Spleen (tissue), 11 donors: ENCODE measurements at regions not wholly inside any gene's neighbourhood (a gene's known extent, or its start where the extent isn't known, plus 50 kb on each side); places are given as distances from the start of the nearest gene placed in this dataset.

Experiments
- DNase-seq: peaks from one replicate; pipeline ENCODE4 v3.0.0-alpha.2; 2020
- H3K27ac ChIP-seq, 8 donors: fragments of 200-600 bp; sonication (generic) in 7 of 8; 1 replicate in 4 of 8; 2 replicates in 4 of 8; pipeline versions ENCODE4 v1.5.0 to v1.8.0; 2016 to 2021; ENCODE audit warnings: inconsistent platforms in 4 of 8, mild to moderate bottlenecking in 4 of 8, moderate library complexity in 1 of 8
- H3K27me3 ChIP-seq, 7 donors: fragments of 200-600 bp; sonication (generic) in 6 of 7; replicated peaks in 1 of 7; 1 replicate in 4 of 7; 2 replicates in 3 of 7; pipeline versions ENCODE4 v1.5.0 to v1.8.0; 2016 to 2021; ENCODE audit warnings: inconsistent platforms in 3 of 7, mild to moderate bottlenecking in 1 of 7
- H3K36me3 ChIP-seq, 6 donors: fragments of 200-600 bp; sonication (generic) in 5 of 6; 1 replicate in 4 of 6; 2 replicates in 2 of 6; pipeline versions ENCODE4 v1.5.0 to v1.8.0; 2016 to 2021; ENCODE audit warnings: inconsistent platforms in 2 of 6
- H3K4me1 ChIP-seq, 6 donors: fragments of 200-600 bp; sonication (generic) in 5 of 6; 1 replicate in 3 of 6; 2 replicates in 3 of 6; pipeline versions ENCODE4 v1.5.0 to v1.8.0; 2016 to 2021; ENCODE audit warnings: inconsistent platforms in 3 of 6
- H3K4me3 ChIP-seq, 8 donors: fragments of 200-600 bp; sonication (generic) in 7 of 8; 1 replicate in 4 of 8; 2 replicates in 4 of 8; pipeline versions ENCODE4 v1.5.0 to v1.8.0; 2016 to 2021; ENCODE audit warnings: inconsistent platforms in 4 of 8, mild to moderate bottlenecking in 4 of 8, moderate library complexity in 2 of 8
- H3K9me3 ChIP-seq, 8 donors: fragments of 200-600 bp; sonication (generic) in 7 of 8; 1 replicate in 4 of 8; 2 replicates in 4 of 8; pipeline versions ENCODE4 v1.5.0 to v1.8.0; 2016 to 2021; ENCODE audit warnings: inconsistent platforms in 4 of 8
- POLR2A ChIP-seq, 3 donors: fragments of 450-650 bp; IDR thresholded peaks; one replicate each; pipeline ENCODE4 v1.5.1; 2017; ENCODE audit warnings: antibody characterized with exemption in 3 of 3, mild to moderate bottlenecking in 1 of 3
- POLR2AphosphoS5 ChIP-seq, 3 donors: sonication (generic); formaldehyde crosslinking; IDR thresholded peaks; one replicate each; pipeline ENCODE4 v1.5.1; 2017; ENCODE audit warnings: antibody characterized with exemption in 3 of 3
- WGBS, 5 donors: extraction: QIAGEN DNeasy Blood & Tissue Kit in 3 of 5; methylation state at CpG; one replicate each; pipeline versions ENCODE4 v1.1.5 to v1.1.7; 2013 to 2018; 5-methylcytosine and 5-hydroxymethylcytosine counted together
- intact Hi-C: fragments of 100-400 bp; cut with DNase I; formaldehyde crosslinking; loops from one replicate; pipeline ENCODE4 v1.15.0; 2023; ENCODE audit warnings: low total_unique reads
- TF ChIP-seq, protein P1 (sequence below), 11 experiments: fragments of 200-600 bp in 7 of 11; fragments of 450-650 bp in 4 of 11; sonication (generic) in 4 of 11; IDR thresholded peaks in 8 of 11; conservative IDR thresholded peaks in 3 of 11; 1 replicate in 7 of 11; 2 replicates in 4 of 11; pipeline versions ENCODE4 v1.4.0 to v1.8.0; 2016 to 2021; ENCODE audit warnings: antibody characterized with exemption in 11 of 11, inconsistent platforms in 4 of 11, mild to moderate bottlenecking in 1 of 11
- donor health status: healthy with polysubstance abuse.
- donor health status: DM: no; HTN: no; CAD: no; lungs with moderate emphysema.
- donor health status: DM: no; HTN: no; CAD: no.
- donor health status: Bipolar disorder and iron deficiency.
- donor health status: healthy.
- donor health status: DM: no; HTN: no; CAD: no.
- donor health status: DM: yes; HTN: yes; CAD: no.

DNA sequence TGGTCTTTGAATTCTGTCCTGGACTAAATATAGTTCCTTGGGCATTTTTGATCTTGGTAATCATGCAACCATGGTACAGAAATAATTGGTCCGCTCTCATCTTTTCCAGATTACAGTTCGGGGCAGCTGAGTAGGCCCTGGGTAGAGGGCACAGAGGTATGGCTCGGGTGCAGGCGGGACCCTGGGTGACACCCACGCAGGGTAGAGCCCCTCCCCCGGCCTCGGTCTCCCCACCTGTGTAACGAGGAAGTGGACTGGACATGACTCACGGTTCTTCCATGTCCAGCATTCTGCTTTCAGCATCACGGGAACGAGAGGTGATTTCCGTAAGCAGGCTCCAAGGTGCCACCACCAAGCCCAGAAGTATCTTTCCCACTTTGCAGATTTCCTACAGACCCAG, 91.0 kb upstream of the DIO3 start:
- Histone ChIP-seq H3K4me3 (no peak overlapping the region), H3K4me1 (no peaks in the 10 kb centered on the region), H3K27ac (no peak overlapping the region), H3K27me3 (peaks cover 0 to 24% (median 0%) of the 10 kb centered on the region in 7 donors), H3K9me3 (no peaks in the 10 kb centered on the region), H3K36me3 (no peaks in the 10 kb centered on the region)
- intact Hi-C loops, result no loop called here
- peak; percentile 39 for DNase-seq
- TF ChIP-seq POLR2AphosphoS5 (IDR thresholded peaks at IDR 0.05), result no peak
- TF ChIP-seq, protein P1, sequence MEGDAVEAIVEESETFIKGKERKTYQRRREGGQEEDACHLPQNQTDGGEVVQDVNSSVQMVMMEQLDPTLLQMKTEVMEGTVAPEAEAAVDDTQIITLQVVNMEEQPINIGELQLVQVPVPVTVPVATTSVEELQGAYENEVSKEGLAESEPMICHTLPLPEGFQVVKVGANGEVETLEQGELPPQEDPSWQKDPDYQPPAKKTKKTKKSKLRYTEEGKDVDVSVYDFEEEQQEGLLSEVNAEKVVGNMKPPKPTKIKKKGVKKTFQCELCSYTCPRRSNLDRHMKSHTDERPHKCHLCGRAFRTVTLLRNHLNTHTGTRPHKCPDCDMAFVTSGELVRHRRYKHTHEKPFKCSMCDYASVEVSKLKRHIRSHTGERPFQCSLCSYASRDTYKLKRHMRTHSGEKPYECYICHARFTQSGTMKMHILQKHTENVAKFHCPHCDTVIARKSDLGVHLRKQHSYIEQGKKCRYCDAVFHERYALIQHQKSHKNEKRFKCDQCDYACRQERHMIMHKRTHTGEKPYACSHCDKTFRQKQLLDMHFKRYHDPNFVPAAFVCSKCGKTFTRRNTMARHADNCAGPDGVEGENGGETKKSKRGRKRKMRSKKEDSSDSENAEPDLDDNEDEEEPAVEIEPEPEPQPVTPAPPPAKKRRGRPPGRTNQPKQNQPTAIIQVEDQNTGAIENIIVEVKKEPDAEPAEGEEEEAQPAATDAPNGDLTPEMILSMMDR (IDR thresholded peaks at IDR 0.05 in 8 of 11, conservative IDR thresholded peaks at IDR 0.05 in 3 of 11), result no peak
- no peak for TF ChIP-seq POLR2A (IDR thresholded peaks at IDR 0.05)
- WGBS, 5 donors, result 78 to 89% (median 85%) methylated on average over 11 to 12 of the region's 12 CpGs

DNA sequence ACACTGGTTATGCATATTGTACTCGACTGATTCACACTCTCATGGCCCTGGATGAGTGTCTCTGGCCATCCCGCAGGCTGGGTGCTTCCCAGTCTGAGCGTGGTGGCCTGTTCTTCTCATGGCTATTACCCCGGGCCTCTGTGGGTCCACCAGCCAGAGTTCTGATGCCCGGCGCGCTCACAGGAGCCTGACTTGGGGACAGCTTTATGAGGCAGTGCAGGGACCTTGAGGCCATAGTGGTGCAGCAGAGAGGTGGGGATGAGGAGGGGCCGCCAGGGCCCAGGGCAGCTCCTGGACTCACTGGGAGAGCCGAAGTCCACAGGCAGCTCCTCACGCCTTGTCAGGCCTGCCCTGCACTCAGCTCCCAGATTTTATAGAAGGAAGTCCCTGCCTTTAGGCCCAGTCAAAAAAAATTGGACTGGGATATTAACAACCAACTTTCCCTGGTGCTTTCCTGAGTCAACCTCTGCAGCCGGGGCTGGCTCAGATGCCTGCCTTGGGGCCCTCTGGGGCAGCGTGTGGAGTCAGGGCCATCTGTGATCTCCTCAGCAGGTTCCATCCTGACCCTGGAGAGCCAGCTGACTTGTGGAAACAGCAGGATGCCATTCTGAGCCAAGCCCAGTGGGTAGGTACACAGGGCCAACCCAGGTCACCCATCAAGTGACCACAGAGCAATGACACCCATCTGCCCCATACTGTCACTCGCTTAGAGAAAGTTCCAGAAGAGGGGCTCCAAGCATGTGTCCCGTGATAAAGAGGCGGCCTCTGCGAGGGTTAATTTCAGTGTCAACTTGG, 89.4 kb upstream of the DIO3 start:
- H3K36me3 ChIP-seq, result no peaks in the 10 kb centered on the region
- peak; percentile 51 for DNase-seq
- no peak overlapping the region for H3K4me3 ChIP-seq
- intact Hi-C loops, result no loop called here
- no peak overlapping the region for H3K27ac ChIP-seq
- H3K9me3 ChIP-seq, result no peaks in the 10 kb centered on the region
- TF ChIP-seq POLR2A (IDR thresholded peaks at IDR 0.05) (no peak), POLR2AphosphoS5 (IDR thresholded peaks at IDR 0.05) (no peak)
- TF ChIP-seq, protein P1 (IDR thresholded peaks at IDR 0.05 in 8 of 11, conservative IDR thresholded peaks at IDR 0.05 in 3 of 11), result no peak
- peaks cover 0 to 30% (median 0%) of the 10 kb centered on the region in 7 donors for H3K27me3 ChIP-seq
- 82 to 91% (median 87%) methylated on average over 13 to 16 of the region's 16 CpGs for WGBS, 5 donors
- no peaks in the 10 kb centered on the region for H3K4me1 ChIP-seq

DNA sequence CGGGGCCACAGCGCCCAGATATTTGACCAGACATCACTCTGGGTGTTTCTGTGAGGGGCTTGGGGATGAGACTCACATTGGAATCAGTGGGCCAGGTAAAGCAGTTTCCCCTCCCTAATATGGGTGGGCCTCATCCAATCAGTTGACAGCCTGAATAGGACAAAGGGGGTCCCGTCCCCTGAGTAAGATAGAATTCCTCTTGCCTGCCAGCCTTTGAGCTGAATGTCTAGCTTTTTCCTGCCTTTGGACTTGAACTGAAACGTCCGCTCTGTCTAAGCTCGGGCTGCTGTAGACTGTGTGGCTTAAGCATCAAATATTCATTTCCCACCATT, 88.8 kb upstream of the DIO3 start:
- TF ChIP-seq, protein P1 (IDR thresholded peaks at IDR 0.05 in 8 of 11, conservative IDR thresholded peaks at IDR 0.05 in 3 of 11), result no peak
- TF ChIP-seq POLR2A (IDR thresholded peaks at IDR 0.05) (no peak), POLR2AphosphoS5 (IDR thresholded peaks at IDR 0.05) (no peak)
- no peak overlapping the region for H3K27ac ChIP-seq
- peaks cover 0 to 33% (median 0%) of the 10 kb centered on the region in 7 donors for H3K27me3 ChIP-seq
- H3K36me3 ChIP-seq, result no peaks in the 10 kb centered on the region
- WGBS, 5 donors, result 75 to 90% (median 82%) methylated on average over 4 to 6 of the region's 6 CpGs
- peak; percentile 7 for DNase-seq
- no peaks in the 10 kb centered on the region for H3K9me3 ChIP-seq
- no peak overlapping the region for H3K4me3 ChIP-seq
- intact Hi-C loops, result no loop called here
- no peaks in the 10 kb centered on the region for H3K4me1 ChIP-seq

DNA sequence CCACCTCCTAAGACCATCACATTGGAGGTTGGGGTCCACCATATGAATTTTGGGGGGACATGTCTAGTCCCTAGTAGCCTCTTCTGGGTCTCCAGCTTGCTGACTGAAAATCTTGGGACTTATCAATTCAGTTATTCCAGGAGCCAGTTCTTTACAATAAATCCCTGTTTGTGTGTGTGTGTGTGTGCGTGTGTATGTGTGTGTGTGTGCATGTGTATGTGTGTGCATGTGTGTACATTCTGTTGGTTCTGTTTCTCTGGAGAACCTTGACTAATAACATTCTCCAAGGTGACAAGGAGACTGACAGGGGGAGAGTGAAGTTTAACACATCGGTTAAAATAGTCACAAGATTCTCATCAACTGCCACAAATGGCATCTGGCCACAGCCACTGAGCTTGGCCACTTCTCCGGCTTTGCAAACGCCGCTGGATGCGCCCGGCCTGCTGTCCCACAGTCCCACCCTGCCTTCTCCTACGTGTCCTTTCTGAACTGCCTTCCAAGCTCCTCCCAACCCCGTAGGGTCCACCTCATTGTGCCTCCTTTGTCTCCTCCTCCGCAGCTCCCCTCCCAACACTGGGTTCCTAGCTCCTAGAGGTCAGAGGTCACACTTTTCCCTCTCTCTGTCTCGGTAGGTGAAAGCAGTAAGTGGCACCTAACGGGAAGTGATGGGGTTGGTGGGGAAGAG, 88.1 kb upstream of the DIO3 start:
- Histone ChIP-seq H3K9me3 (no peaks in the 10 kb centered on the region), H3K4me1 (no peaks in the 10 kb centered on the region), H3K27ac (no peak overlapping the region), H3K36me3 (no peaks in the 10 kb centered on the region), H3K4me3 (no peak overlapping the region), H3K27me3 (peaks cover 0 to 36% (median 0%) of the 10 kb centered on the region in 7 donors)
- TF ChIP-seq POLR2A (IDR thresholded peaks at IDR 0.05) (no peak), POLR2AphosphoS5 (IDR thresholded peaks at IDR 0.05) (no peak)
- TF ChIP-seq, protein P1 (IDR thresholded peaks at IDR 0.05 in 8 of 11, conservative IDR thresholded peaks at IDR 0.05 in 3 of 11), result no peak
- 81 to 92% (median 86%) methylated on average over 12 of the region's 12 CpGs for WGBS, 5 donors
- DNase-seq, result peak; percentile 44
- intact Hi-C loops, result no loop called here
